SK-N-SH (cell line): ENCODE measurements at regions not wholly inside any gene's neighbourhood (a gene's known extent, or its start where the extent isn't known, plus 50 kb on each side); places are given as distances from the start of the nearest gene placed in this dataset.

ENCODE experiments used
- EP300 ChIP-seq, 2 experiments: IDR thresholded peaks; 2 replicates each; pipeline versions ENCODE4 v1.4.0 to v1.6.1; 2012; ENCODE audit warnings: borderline replicate concordance in 1 of 2, low read depth in 1 of 2, low read length in 1 of 2
- EZH2phosphoT487 ChIP-seq: fragments of 200-600 bp; sonication (generic); IDR thresholded peaks from 2 replicates; pipeline ENCODE4 v1.6.1; 2017; ENCODE audit warnings: low read depth, mixed run types, mild to moderate bottlenecking, antibody characterized with exemption, moderate library complexity, borderline replicate concordance
- FOXM1 ChIP-seq: IDR thresholded peaks from 2 replicates; pipeline ENCODE4 v1.4.0; 2012; ENCODE audit warnings: low read depth, mild to moderate bottlenecking
- JUND ChIP-seq: IDR thresholded peaks from 2 replicates; pipeline ENCODE4 v1.4.0; 2012
- MXI1 ChIP-seq: IDR thresholded peaks from 2 replicates; pipeline ENCODE4 v1.6.1; 2012; ENCODE audit warnings: mild to moderate bottlenecking, low read depth, low read length, improper control_type of control experiment
- POLR2AphosphoS5 ChIP-seq: IDR thresholded peaks from 2 replicates; pipeline ENCODE4 v1.6.1; 2012; ENCODE audit warnings: low read depth, low read length
- RCOR1 ChIP-seq: fragments of 150-350 bp; IDR thresholded peaks from 2 replicates; pipeline ENCODE4 v1.6.1; 2017; ENCODE audit warnings: antibody characterized with exemption, low read length
- SMC3 ChIP-seq: IDR thresholded peaks from 2 replicates; pipeline ENCODE4 v1.6.1; 2012; ENCODE audit warnings: low read depth, low read length, improper control_type of control experiment
- TAF1 ChIP-seq: IDR thresholded peaks from 2 replicates; pipeline ENCODE4 v1.6.1; 2012; ENCODE audit warnings: low read depth, mild to moderate bottlenecking, low read length, moderate library complexity, borderline replicate concordance
- YY1 ChIP-seq: IDR thresholded peaks from 2 replicates; pipeline ENCODE4 v1.4.0; 2012; ENCODE audit warnings: low read depth, mild to moderate bottlenecking
- TF ChIP-seq, protein P1 (sequence below): fragments of 200-600 bp; sonication (generic); IDR thresholded peaks from 2 replicates; pipeline ENCODE4 v1.6.1; 2017; ENCODE audit warnings: antibody characterized with exemption, mild to moderate bottlenecking, moderate library complexity
- TF ChIP-seq, protein P2 (sequence below): IDR thresholded peaks from 2 replicates; pipeline ENCODE4; 2012
- TF ChIP-seq, protein P3 (sequence below): IDR thresholded peaks from 2 replicates; pipeline ENCODE4 v1.6.1; 2012; ENCODE audit warnings: mild to moderate bottlenecking, low read depth, low read length, moderate library complexity
- TF ChIP-seq, protein P4 (sequence below): fragments of 150-350 bp; IDR thresholded peaks from 2 replicates; pipeline ENCODE4 v1.6.1; 2017; ENCODE audit warnings: antibody characterized with exemption, low read length, low read depth, borderline replicate concordance

DNA sequence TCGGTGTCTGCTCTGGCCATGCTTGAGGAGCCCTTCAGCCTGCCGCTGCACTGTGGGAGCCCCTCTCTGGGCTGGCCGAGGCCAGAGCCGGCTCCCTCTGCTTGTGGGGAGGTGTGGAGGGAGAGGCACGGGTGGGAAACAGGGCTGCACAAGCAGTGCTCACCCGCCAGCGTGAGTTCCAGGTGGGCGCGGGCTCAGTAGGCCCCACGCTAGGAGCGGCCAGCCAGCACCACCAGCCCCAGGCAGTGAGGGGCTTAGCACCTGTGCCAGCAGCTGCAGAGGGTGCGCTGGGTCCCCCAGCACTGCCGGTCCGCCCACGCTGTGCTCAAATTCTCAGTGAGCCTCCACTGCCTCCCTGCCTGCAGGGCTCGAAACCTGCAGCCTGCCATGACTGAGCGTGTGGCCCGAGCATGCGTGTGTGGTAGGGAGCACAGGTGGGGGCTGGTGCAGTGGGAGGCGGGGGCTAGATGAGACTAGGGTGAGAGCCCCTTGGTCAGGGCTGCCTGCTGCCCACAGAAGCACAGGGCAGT, 223.0 kb downstream of the ZNF248 start:
- TF ChIP-seq SMC3, result no peak
- TF ChIP-seq, protein P1, sequence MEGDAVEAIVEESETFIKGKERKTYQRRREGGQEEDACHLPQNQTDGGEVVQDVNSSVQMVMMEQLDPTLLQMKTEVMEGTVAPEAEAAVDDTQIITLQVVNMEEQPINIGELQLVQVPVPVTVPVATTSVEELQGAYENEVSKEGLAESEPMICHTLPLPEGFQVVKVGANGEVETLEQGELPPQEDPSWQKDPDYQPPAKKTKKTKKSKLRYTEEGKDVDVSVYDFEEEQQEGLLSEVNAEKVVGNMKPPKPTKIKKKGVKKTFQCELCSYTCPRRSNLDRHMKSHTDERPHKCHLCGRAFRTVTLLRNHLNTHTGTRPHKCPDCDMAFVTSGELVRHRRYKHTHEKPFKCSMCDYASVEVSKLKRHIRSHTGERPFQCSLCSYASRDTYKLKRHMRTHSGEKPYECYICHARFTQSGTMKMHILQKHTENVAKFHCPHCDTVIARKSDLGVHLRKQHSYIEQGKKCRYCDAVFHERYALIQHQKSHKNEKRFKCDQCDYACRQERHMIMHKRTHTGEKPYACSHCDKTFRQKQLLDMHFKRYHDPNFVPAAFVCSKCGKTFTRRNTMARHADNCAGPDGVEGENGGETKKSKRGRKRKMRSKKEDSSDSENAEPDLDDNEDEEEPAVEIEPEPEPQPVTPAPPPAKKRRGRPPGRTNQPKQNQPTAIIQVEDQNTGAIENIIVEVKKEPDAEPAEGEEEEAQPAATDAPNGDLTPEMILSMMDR, result no peak
- TF ChIP-seq FOXM1, result no peak
- TF ChIP-seq EP300 (IDR thresholded peaks at IDR 0.05; ENCODE audit: borderline replicate concordance in 1 of 2, low read depth in 1 of 2, low read length in 1 of 2), result no peak
- no peak for TF ChIP-seq RCOR1
- TF ChIP-seq EZH2phosphoT487, result no peak
- TF ChIP-seq, protein P2, sequence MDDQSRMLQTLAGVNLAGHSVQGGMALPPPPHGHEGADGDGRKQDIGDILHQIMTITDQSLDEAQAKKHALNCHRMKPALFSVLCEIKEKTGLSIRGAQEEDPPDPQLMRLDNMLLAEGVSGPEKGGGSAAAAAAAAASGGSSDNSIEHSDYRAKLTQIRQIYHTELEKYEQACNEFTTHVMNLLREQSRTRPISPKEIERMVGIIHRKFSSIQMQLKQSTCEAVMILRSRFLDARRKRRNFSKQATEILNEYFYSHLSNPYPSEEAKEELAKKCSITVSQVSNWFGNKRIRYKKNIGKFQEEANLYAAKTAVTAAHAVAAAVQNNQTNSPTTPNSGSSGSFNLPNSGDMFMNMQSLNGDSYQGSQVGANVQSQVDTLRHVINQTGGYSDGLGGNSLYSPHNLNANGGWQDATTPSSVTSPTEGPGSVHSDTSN, result no peak
- TF ChIP-seq TAF1, result no peak
- no peak for TF ChIP-seq JUND
- TF ChIP-seq POLR2AphosphoS5, result no peak
- TF ChIP-seq, protein P3, sequence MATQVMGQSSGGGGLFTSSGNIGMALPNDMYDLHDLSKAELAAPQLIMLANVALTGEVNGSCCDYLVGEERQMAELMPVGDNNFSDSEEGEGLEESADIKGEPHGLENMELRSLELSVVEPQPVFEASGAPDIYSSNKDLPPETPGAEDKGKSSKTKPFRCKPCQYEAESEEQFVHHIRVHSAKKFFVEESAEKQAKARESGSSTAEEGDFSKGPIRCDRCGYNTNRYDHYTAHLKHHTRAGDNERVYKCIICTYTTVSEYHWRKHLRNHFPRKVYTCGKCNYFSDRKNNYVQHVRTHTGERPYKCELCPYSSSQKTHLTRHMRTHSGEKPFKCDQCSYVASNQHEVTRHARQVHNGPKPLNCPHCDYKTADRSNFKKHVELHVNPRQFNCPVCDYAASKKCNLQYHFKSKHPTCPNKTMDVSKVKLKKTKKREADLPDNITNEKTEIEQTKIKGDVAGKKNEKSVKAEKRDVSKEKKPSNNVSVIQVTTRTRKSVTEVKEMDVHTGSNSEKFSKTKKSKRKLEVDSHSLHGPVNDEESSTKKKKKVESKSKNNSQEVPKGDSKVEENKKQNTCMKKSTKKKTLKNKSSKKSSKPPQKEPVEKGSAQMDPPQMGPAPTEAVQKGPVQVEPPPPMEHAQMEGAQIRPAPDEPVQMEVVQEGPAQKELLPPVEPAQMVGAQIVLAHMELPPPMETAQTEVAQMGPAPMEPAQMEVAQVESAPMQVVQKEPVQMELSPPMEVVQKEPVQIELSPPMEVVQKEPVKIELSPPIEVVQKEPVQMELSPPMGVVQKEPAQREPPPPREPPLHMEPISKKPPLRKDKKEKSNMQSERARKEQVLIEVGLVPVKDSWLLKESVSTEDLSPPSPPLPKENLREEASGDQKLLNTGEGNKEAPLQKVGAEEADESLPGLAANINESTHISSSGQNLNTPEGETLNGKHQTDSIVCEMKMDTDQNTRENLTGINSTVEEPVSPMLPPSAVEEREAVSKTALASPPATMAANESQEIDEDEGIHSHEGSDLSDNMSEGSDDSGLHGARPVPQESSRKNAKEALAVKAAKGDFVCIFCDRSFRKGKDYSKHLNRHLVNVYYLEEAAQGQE, result no peak
- TF ChIP-seq YY1, result no peak
- no peak for TF ChIP-seq MXI1
- TF ChIP-seq, protein P4, sequence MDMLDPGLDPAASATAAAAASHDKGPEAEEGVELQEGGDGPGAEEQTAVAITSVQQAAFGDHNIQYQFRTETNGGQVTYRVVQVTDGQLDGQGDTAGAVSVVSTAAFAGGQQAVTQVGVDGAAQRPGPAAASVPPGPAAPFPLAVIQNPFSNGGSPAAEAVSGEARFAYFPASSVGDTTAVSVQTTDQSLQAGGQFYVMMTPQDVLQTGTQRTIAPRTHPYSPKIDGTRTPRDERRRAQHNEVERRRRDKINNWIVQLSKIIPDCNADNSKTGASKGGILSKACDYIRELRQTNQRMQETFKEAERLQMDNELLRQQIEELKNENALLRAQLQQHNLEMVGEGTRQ, result no peak
